HG02759 (cell line): ENCODE measurements at regions not wholly inside any gene's neighbourhood (a gene's known extent, or its start where the extent isn't known, plus 50 kb on each side); places are given as distances from the start of the nearest gene placed in this dataset.
"Not testable (repeated sequence)": the region's sequence is repeated elsewhere in the genome, so short reads cannot be mapped to it uniquely, and the experiment has no call there.

Experiments
- ATAC-seq: cut with Tn5 transposase; IDR thresholded peaks from one replicate; pipeline ENCODE4 v1.9.1; 2021; ENCODE audit warnings: mild to moderate bottlenecking, moderate library complexity; ENCODE audit not compliant: unreplicated experiment

DNA sequence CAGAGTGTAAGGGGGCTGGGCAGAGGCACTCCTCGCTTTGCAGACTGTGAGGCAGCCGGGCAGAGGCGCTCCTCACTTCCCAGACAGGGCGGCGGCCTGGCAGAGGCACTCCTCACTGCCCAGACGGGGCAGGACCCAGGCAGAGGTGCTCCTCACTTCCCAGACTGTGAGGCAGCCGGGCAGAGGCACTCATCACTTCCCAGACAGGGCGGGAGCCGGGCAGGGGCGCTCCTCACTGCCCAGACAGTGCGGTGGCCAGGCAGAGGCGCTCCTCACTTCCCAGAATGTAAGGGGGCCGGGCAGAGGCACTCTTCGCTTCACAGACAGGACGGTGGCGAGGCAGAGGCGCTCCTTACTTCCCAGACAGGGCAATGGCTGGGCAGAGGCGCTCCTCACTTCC, 442.5 kb downstream of the SPATA31D1 start:
- no peak for ATAC-seq

DNA sequence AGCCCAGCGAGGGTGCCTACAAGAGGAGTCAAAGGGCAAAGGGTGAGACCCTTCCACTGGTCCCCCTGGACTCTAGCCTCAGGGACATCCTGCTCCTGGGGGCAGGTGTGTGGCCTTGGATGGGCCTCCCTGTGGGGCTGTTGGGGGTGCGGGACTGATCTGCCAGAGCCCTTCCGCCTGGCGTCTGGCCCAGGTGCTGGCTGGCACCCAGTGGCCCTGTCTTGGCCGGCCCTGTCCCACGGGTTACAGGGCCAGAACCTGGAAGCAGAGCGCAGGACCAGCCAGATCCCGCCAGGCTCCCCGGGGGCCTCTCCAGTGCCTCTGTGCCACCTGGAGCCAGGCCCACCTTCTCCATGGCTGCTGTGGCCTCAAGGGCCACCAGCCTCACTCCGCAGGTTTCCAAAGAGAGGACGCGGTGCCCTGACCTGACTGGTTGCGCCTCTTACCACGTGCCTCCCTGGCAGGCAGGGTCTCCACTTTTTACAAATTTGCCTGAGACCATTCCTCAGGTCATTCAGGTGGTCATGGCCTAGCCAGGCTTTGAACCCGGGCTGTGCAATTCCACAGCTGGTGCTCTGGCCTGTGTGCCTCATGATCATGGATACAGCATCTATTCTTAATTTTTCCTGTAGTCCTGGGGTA, 444.8 kb downstream of the SPATA31D1 start:
- ATAC-seq, result not testable (repeated sequence)

DNA sequence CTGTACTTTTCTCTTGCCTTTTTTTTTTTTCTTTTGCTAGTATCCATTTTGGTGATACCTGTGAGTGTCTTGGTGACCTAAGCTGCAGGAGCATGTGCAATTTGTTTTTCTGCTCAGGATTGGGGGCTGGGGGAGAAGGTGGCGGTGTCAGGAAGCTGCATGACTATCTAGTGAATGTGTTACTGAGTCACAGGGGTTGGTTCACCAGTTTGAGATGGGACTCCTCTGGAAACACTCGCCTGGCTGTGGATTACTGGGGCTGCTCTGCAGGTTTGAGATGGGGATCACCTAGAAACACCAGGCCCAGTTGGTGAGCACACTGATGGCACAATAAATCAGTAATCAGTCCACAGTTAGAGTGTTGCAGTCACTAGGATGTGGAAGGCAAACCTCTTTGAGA, 447.9 kb downstream of the SPATA31D1 start:
- ATAC-seq, result no peak

DNA sequence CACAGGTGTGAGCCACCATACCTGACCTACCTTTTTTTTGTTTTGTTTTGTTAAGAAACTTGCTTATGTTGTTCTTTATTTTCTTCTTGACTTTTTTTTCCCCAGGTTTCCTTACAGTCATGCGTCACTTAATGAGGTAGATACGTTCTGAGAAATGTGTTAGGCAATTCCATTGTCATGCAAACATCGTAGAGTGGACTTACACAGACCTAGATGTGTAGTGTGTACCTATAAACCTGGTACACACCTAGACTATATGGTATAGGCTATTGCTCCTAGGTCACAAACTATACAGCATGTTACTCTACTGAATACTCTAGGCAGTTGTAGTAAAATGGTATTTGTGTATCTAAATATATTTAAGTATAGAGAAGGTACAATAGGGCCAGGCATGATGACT, 448.6 kb downstream of the SPATA31D1 start:
- ATAC-seq, result not testable (repeated sequence)

DNA sequence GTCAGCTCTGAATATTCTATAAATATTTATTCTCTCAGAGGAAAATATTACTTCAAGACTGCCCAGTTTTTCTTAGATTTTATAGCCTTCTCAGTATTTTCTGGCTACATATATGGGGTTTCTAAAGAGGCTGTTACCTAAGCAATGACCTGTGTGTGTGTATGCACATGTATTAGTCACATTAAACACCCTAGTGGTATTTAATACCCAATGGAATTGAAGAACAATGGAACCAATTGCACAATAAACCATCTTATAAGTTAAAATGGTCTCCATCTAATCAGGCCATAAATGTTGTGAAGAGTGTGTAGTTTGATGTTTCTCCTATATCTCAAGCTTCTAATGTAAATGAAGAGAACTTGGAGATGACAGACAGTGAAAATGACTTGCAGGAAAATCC, 450.0 kb downstream of the SPATA31D1 start:
- ATAC-seq, result no peak

DNA sequence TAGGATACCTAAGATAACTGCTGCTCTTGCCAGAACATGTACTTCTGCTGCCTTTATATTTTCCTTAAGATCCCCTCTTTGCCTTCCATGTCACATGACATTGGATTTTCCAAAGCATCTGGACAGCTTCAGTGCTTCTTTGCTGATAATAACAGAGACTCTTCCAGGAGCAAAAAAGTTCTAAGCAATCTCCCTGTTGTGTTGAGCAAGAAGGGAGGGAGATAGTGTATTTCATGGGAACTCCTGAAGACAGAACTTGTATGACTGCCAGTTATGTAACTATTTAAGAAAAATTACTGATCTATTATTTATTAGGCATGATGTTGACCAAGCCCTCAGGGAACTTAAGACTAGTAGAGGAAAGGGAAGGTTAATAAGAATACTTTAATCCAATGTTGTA, 454.7 kb downstream of the SPATA31D1 start:
- ATAC-seq, result no peak

DNA sequence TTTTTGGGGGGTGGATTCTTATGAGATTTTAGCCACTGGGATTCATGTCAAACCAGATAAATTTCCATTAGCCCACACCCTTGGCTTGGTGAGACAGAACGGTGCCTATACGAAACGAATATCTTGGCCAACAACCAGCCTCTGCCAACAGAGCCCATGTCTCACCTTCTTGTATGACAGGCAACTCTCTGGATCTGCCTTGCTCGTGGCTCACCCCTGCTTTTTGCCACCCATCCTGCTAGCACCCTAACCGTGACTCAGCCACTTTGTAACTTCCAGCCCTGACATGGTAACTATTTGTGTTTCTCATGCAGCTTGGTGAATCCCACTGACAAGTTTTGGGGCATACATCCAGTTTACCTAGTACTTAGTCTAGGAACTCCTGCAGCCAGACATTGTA, 457.0 kb downstream of the SPATA31D1 start:
- ATAC-seq, result no peak

DNA sequence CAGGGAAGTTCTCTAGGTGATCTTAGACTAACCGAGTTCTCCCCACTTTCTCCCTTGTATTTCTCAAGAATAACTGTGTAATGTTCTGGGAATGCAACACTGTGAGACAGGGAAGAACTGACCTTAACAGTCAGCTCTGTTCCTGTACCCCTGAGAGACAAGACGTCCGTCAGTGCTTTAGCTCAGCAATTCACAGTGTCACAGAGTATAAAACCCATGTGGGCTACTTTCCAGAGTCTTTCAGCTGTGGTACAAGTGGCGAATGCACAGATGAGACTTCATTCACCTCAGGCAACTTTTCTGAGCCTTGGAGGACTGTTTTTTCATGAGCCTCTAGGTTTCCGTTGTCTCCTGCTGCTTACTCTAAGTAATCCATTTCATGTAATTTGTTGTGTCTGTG, 458.8 kb downstream of the SPATA31D1 start:
- ATAC-seq, result no peak

DNA sequence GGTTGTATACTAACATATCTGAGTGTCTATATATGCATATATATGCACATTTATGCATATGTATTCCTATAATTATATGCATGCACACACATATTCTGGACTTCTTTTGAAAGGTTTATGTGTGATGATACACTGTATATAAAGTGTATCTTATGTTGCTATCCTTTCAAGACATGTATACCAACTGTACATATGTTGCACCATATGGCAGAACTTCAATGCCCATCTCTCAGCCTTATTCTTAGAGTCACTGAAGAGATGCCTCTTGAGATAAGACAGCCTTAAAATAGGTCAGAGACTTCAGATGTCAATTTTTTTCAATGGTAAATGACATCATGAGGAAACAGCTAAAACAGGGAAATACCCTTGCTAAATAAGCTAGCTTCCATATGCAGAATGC, 461.4 kb downstream of the SPATA31D1 start:
- ATAC-seq, result no peak

DNA sequence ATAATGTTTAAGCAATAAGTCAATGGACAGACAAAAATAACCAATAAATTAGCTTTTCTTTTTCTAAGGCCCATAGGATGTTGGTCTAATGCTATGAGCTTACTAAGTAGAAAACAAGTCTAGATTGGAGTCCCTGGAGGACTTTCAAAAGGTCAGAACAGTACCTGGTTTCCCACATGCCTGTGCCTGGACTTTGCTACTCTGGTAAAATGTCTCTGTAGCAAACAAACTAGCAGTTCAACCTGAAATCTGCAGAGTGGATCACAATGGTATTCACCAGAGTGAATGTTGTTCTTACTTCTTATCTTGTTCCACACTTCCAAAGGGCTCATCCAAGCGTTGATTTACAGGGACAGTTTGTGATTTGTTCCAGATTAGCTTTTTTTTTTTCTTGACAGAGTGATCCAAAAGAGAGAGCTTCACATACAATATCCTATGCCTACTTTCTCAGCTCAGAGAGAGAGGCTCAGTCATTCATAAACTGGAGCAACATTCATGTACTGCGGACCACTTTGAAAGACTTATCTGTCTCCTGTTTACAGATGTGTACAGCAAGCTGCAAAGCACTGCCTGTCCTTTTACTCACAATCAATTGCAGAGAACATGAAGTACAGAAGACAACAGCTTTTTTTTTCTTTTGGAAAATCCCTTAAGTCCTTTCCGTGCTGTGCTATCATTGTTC, 466.1 kb downstream of the SPATA31D1 start:
- ATAC-seq, result no peak

DNA sequence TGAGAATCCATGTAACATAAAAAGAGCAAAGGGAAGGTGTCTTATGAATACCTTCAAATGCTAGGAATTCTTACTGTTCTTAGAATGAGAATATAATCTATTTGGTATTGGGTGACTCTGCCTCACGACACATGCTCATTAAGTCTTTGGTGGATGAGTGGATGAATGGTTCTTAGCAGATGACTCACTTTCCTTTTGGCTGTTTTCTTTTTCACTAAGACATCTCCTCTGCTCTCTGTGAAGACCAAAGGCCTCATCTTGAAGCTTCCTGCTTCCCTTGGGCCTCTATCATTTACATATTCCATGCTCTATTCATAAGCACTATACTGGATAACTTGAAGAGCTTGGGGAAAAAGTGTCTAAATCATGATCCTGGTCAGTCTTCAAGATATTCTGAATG, 468.1 kb downstream of the SPATA31D1 start:
- no peak for ATAC-seq

DNA sequence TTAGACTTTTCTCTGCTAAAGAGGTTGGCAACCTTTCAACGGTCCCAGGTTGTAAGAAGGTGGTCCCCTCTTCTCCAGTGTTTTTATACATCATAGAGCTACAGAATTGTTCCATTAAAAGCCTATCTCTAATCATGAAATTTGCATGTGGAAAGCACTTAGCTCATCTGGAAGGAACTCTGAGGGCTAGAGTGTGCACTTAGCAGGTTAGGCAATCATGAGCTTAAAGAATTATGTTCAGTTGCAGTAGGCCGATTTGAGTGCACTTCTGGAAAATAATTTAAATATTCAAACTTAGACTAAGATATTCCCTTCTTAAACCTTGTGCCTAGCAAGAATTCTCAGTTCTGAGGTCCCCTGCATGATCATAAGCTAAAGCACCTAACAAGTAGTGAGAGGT, 468.7 kb downstream of the SPATA31D1 start:
- ATAC-seq, result no peak

DNA sequence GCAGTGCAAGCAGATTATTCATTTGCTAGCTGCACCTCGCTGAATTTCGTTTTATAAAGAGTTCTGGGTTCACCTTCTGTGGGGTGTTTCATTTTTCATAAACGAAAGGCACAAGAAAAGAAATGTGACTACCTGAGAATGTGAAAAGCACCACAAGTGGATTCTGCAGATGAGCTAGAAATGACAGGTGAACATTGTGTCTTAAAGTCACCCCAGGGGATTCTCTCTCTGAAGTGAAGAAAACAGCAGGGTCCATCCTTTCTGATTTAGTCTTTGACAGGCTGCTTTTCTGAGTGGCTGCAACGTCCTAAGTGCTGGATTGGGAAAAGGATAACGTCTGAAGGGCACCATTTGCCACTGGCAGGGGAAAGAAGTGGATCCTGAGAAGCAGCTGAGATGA, 469.3 kb downstream of the SPATA31D1 start:
- no peak for ATAC-seq

DNA sequence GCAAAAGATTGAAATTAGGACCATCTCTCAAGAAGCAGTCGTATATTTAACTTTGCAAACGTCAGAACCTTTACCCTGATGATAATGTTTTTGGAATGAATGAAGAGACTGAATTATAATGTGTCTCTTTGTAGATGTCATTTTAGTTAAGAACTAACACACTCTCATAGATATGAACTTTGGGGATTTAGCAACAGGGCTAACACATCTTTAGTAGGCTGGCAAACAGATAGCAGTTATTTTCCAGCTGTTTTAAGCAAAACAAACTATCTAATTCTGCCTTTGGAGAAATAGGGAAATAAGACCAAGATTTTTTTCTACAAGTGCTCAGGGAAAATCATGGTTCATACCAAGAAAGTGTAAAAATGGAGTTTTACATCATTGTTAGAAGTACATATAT, 469.7 kb downstream of the SPATA31D1 start:
- ATAC-seq, result no peak

DNA sequence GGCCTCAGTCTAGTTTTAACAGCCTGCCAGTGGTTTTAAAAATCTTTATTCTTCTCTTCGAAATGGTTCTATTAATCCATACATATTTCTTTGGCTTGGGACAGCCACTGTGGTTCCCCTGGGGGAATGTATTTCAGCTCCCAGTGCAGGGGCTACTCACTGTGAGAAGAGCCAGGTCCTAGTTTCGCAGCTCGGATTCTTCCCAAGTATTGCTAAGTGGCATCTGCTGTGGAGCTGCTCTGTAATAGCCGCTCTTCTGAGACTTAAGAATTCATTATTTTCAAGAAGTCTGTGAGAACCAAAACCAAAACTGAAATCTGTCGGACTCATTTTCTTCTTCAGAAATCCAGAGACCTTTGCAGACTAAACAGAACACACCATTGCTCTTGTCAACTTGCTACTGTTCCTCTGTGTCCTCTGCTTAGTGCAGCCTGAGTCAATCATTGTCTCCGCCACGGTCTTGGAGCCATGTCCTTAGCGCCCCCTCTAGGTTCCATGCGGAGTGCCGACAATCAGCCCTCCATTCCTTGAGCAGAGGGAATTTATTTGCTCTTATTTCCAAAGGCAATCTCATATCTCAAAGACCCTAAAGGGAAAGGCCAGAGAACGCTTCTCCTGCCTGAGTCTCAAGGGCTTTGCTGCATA, 478.2 kb downstream of the SPATA31D1 start:
- ATAC-seq, result no peak

DNA sequence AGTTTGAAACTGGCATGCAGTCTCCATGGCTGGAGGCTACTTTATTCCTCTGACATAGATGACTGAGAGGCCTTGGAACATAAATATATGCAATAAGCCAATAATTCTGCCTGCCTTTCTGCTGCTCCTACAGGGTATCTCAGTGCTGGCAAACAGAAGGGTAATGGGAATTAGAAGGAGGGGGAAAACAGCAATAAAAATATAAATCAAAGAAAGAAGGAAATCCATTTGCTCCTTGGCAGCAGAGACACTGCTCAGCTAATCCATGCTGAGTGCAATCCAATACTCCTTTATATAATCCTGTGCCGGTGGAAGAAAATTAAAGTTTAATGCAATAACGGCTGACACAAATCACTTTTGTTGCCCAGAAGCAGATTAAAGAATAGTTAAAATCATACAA, 478.9 kb downstream of the SPATA31D1 start:
- ATAC-seq, result no peak

DNA sequence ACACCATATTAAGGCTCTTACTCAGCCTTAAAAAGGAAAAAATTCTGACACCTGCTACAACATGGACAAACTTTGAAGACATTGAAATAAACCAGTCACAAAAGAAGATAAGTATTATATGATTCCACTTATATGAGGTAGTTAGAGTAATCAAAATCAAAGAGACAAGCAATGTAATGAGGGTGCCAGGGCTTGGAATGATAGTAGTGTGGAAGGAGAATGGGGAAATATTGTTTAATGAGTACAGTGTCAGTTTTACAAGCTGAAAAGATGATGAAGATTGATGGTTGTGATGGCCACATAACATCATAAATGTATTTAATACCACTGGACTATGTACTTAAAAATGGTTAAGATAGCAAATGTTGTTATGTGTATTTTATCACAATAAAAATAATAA, 485.7 kb downstream of the SPATA31D1 start:
- no peak for ATAC-seq

DNA sequence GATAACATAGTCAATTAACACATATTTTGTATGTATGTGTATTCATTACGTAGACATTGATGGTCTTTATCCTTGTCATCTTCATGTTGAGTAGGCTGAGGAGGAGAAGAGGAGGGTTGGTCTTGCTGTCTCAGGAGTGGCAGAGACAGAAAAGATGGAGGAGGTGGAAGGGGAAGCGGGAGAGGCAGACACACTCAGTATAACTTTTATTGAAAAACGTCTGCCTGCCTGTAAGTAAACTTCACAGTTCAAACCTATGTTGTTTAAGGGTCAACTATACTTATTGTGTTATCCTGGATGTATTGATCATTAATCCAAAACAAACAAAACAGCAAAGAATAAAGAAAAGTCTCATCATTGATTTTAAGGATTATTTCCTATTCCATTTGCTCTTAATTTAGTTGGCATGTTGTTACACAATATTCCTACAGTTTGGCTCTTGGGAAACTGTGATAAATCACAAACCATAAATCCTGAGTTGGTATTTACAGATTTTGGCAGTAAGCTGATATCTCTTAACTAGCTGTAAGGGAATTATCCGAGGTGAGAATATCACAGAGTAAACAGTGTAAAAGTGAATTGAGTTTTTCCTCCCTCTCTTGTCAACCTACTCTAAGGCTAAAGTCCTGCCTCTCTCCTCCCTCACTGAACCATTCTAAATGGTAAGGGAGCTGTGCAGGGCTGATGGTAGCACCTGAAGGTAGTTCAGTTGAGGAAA, 487.2 kb downstream of the SPATA31D1 start:
- no peak for ATAC-seq

DNA sequence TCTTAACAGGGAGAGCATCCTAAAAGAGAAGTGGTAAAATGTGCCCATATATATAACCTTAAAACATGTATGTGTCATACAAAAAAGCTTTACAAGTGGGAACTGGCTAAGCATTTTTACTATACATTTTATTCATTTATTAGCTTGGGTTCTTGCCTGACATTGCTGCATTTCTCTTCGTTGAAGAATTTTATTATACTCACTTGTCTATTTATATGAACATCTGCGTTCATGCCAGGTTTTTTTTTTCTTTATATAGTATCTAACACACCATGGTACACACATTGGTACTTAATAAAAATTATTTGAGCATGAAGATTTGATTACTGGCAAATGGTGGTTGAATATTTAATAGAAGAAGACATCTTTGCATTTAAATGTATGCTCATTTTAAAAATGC, 492.3 kb downstream of the SPATA31D1 start:
- no peak for ATAC-seq

DNA sequence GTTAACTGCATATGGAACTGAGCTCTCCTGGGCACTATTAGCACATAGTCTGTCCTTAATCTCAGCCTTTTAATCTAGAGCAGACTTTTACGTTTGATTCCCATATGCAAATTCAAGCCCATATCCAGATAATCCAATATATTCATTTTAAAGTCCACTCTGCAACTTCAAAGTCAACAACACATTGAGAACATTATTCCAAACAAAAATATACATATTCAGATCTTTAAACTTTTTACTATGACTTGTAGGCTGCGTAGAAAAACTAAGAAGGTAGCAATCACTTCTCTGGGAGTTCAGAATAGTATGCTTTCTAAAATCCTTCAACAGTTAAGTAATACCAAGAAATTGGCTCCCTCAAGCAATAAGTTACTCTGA, 499.4 kb downstream of the SPATA31D1 start:
- ATAC-seq, result no peak

DNA sequence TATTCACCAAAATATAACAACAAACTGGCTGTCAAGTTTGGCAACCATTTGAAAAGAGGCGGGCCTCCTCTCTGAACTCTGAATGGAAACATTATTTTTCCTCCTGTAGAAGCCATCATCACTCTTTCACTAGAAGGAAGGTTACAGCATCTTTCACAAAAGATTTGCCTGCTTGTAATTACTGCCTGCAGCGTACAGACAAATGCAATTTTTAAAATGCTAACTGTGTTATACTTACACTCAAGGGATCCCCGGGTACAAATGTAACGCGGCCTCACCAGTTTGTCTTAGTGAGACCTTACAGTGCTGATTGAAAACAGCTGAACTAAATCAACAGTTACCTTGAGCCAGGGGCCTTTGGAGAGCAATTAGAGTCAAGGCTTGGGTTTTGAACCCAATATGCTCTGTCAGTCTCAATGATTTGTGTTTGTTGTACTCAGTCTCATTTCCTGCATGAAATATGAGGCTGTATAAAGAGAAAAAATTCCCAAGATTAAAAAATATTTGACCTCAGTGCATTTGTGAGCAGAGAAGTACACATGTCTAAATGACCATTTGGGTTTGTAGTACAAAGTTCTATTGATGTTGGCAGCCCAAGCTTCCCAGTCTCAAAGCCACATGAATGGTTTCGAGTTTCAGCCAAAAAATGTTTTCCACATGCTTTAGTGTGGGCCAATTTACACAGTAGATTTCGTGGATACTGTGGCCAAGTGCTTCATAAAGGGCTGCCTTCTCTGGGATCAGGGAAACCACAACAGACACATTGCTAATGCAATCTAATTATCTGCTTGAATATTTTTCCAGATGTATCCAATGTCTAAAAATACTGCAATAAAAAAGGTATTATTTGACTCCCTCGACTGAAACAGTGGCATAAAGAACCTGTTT, 500.0 kb downstream of the SPATA31D1 start:
- no peak for ATAC-seq
